IPS DF 6.9 (cell line): ENCODE measurements at regions not wholly inside any gene's neighbourhood (a gene's known extent, or its start where the extent isn't known, plus 50 kb on each side); places are given as distances from the start of the nearest gene placed in this dataset.

Source experiments
- DNase-seq: peaks from one replicate; pipeline ENCODE4 v3.0.0-alpha.2; 2013; ENCODE audit warnings: low read depth, low spot score
- H3K27ac ChIP-seq: one replicate; pipeline ENCODE4 v1.5.1; 2013; ENCODE audit warnings: low read length, control low read depth
- H3K27me3 ChIP-seq: 2 replicates; pipeline ENCODE4 v1.6.1; 2013; ENCODE audit warnings: mild to moderate bottlenecking, low read length; ENCODE audit not compliant: control insufficient read depth, insufficient read depth
- H3K36me3 ChIP-seq: 2 replicates; pipeline ENCODE4 v1.6.1; 2013; ENCODE audit warnings: low read length; ENCODE audit not compliant: control insufficient read depth, insufficient read depth
- H3K4me1 ChIP-seq: 2 replicates; pipeline ENCODE4 v1.6.1; 2013; ENCODE audit warnings: low read length; ENCODE audit not compliant: control insufficient read depth, insufficient read depth
- H3K4me3 ChIP-seq: 2 replicates; pipeline ENCODE4 v1.5.1; 2013; ENCODE audit warnings: mild to moderate bottlenecking, low read length
- H3K9me3 ChIP-seq: 2 replicates; pipeline ENCODE4 v1.6.1; 2013; ENCODE audit warnings: low read length, inconsistent platforms; ENCODE audit not compliant: control insufficient read depth, insufficient read depth
- WGBS: extraction: QIAGEN DNeasy Blood & Tissue Kit; methylation state at CpG from one replicate; pipeline ENCODE4 v1.1.7; 2013; ENCODE audit warnings: mixed read lengths, missing lambda C conversion rate; ENCODE audit not compliant: insufficient read length, insufficient coverage; 5-methylcytosine and 5-hydroxymethylcytosine counted together

- Histone ChIP-seq H3K4me1 (no peaks in the 10 kb centered on the region), H3K36me3 (no peaks in the 10 kb centered on the region), H3K27me3 (no peaks in the 10 kb centered on the region; the same call in 1 of the 2 replicates), H3K27ac (no peak overlapping the region), H3K4me3 (no peak overlapping the region), H3K9me3 (no peaks in the 10 kb centered on the region)
- no CpG with 5 or more reads among the region's 12 CpGs for WGBS
- DNase-seq, result no peak
Observed at GRCh38 chr4:54571293-54572151, 86.2 kb upstream of the KIT start.

GRCh38 chr4:54572152-54572542 is 85.6 kb upstream of the KIT start:
- H3K27me3 ChIP-seq, result no peaks in the 10 kb centered on the region; the same call in 1 of the 2 replicates
- H3K4me1 ChIP-seq, result no peaks in the 10 kb centered on the region
- no peak for DNase-seq
- H3K27ac ChIP-seq, result no peak overlapping the region
- no peaks in the 10 kb centered on the region for H3K9me3 ChIP-seq
- H3K4me3 ChIP-seq, result no peak overlapping the region
- no peaks in the 10 kb centered on the region for H3K36me3 ChIP-seq

DNA sequence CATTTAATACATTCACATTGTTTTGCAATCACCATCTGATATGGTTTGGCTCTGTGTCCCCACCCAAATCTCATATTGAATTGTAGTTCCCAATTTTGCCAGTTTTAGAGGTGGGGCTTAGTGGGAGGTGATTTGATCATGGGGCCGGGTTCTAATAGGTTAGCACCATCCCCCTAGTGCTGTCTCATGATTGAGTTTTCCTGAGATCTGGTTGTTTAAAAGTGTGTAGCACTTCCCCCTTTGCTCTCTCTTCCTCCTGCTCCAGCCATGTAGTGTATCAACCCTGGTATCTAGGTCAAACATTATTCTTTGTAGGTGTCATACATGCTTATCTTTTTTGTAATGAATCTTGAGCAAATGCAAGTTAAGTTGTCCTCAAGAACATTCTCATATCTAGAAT is 83.3 kb upstream of the KIT start:
- no peaks in the 10 kb centered on the region for H3K4me1 ChIP-seq
- no peak overlapping the region for H3K27ac ChIP-seq
- H3K36me3 ChIP-seq, result no peaks in the 10 kb centered on the region
- no peak overlapping the region for H3K4me3 ChIP-seq
- no peaks in the 10 kb centered on the region; the same call in 1 of the 2 replicates for H3K27me3 ChIP-seq
- no CpG with 5 or more reads among the region's 1 CpG for WGBS
- DNase-seq, result no peak
- no peaks in the 10 kb centered on the region for H3K9me3 ChIP-seq

GRCh38 chr4:54575919-54576318 is 81.8 kb upstream of the KIT start:
- Histone ChIP-seq H3K4me3 (no peak overlapping the region), H3K9me3 (no peaks in the 10 kb centered on the region), H3K4me1 (no peaks in the 10 kb centered on the region), H3K36me3 (no peaks in the 10 kb centered on the region), H3K27ac (no peak overlapping the region), H3K27me3 (no peaks in the 10 kb centered on the region; the same call in 1 of the 2 replicates)
- WGBS, result no CpG with 5 or more reads among the region's 2 CpGs
- no peak for DNase-seq

GRCh38 chr4:54581807-54582206 is 76.0 kb upstream of the KIT start:
- WGBS, result no CpG with 5 or more reads among the region's 2 CpGs
- no peaks in the 10 kb centered on the region for H3K27me3 ChIP-seq
- H3K4me1 ChIP-seq, result no peaks in the 10 kb centered on the region
- no peak overlapping the region for H3K27ac ChIP-seq
- no peaks in the 10 kb centered on the region for H3K9me3 ChIP-seq
- no peak for DNase-seq
- H3K4me3 ChIP-seq, result no peak overlapping the region
- no peaks in the 10 kb centered on the region for H3K36me3 ChIP-seq

DNA sequence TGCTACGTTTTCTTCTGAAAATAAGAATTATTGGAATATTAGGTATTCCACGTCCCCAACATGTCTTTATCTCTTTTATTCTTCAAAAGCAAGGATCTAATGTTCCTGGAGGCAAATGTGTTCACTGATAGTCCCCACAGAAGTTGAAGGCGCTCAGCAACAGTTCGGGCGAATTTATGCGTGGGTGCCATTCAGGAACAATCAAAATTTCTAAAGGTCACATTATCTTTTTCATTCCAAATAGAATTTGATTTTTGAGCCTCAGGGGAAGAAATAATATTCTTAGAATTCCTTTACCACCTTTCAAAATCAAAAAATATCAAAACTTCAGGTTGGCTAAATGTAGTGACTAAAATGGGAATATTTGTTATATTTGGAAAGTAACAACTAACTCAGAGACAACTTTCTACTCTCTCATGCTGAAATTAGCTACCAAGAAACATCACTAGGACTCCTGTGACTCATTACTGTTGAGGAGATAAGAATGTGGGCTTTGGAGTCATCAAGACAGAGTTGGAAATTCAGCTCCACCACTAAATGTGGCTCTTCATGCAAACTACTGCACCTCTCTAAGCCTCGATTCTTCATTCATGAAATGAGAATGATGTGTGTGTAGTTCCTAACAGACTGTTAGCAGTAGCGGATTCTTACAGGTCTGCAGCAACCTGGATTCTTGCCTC is 72.3 kb upstream of the KIT start:
- no peaks in the 10 kb centered on the region for H3K9me3 ChIP-seq
- no peaks in the 10 kb centered on the region for H3K36me3 ChIP-seq
- no CpG with 5 or more reads among the region's 8 CpGs for WGBS
- H3K27me3 ChIP-seq, result no peaks in the 10 kb centered on the region
- no peak for DNase-seq
- no peak overlapping the region for H3K27ac ChIP-seq
- H3K4me3 ChIP-seq, result no peak overlapping the region
- no peaks in the 10 kb centered on the region for H3K4me1 ChIP-seq

DNA sequence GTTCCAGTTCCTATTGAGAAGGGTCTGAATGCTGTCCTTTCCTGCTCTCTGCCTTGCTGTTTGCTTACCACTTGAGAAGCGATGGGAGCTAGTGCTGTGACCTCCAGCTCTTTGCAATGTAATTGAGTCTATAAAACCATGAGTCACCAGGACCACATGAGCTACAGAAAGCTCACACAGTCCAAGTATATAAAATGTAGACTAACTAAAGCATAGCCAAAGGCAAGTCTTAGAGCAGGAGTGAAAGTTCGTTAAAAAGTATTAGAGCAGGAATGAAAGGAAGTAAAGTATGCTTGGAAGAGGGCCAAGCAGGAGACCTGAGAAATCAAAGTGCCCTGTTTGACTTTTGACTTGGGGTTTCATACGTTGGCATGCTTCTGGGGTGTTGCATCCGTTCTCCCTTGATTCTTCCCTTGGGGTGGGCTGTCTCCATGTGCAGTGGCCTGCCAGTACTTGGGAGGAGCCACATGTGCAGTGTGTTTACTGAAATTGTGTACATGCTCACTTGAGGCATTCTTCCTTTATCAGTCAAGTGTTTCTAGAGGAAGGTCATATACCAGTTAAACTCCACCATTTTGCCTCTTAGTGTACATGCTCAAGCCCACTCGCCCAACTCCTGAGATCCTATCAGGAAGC is 71.3 kb upstream of the KIT start:
- H3K27me3 ChIP-seq, result no peaks in the 10 kb centered on the region
- H3K27ac ChIP-seq, result no peak overlapping the region
- no peak overlapping the region for H3K4me3 ChIP-seq
- WGBS, result no CpG with 5 or more reads among the region's 5 CpGs
- H3K4me1 ChIP-seq, result no peaks in the 10 kb centered on the region
- no peak for DNase-seq
- no peaks in the 10 kb centered on the region for H3K36me3 ChIP-seq
- no peaks in the 10 kb centered on the region for H3K9me3 ChIP-seq

GRCh38 chr4:54587107-54587891 is 70.5 kb upstream of the KIT start:
- no peaks in the 10 kb centered on the region for H3K27me3 ChIP-seq
- no peak overlapping the region for H3K27ac ChIP-seq
- no peaks in the 10 kb centered on the region for H3K36me3 ChIP-seq
- H3K4me1 ChIP-seq, result no peaks in the 10 kb centered on the region
- WGBS, result no CpG with 5 or more reads among the region's 2 CpGs
- DNase-seq, result no peak
- H3K9me3 ChIP-seq, result no peaks in the 10 kb centered on the region
- H3K4me3 ChIP-seq, result no peak overlapping the region

- no CpG with 5 or more reads among the region's 4 CpGs for WGBS
- H3K27ac ChIP-seq, result no peak overlapping the region
Observed at GRCh38 chr4:54588404-54588803, 69.4 kb upstream of the KIT start.

GRCh38 chr4:54589586-54589985 is 68.2 kb upstream of the KIT start:
- H3K9me3 ChIP-seq, result no peaks in the 10 kb centered on the region
- no peaks in the 10 kb centered on the region for H3K36me3 ChIP-seq
- H3K4me3 ChIP-seq, result no peak overlapping the region
- no CpG with 5 or more reads among the region's 2 CpGs for WGBS
- no peaks in the 10 kb centered on the region for H3K27me3 ChIP-seq
- no peak for DNase-seq
- H3K27ac ChIP-seq, result no peak overlapping the region
- no peaks in the 10 kb centered on the region for H3K4me1 ChIP-seq

More at GRCh38 chr4:54588404-54588803, 69.4 kb upstream of the KIT start:
- no peak for DNase-seq
- no peaks in the 10 kb centered on the region for H3K36me3 ChIP-seq
- no peak overlapping the region for H3K4me3 ChIP-seq
- H3K27me3 ChIP-seq, result no peaks in the 10 kb centered on the region
- H3K4me1 ChIP-seq, result no peaks in the 10 kb centered on the region
- H3K9me3 ChIP-seq, result no peaks in the 10 kb centered on the region
